H1 (cell line): ENCODE measurements at regions not wholly inside any gene's neighbourhood (a gene's known extent, or its start where the extent isn't known, plus 50 kb on each side); places are given as distances from the start of the nearest gene placed in this dataset.

Experiments
- CTCF ChIA-PET: fragments of 300-600 bp; sonication (Branson Sonifier 250); formaldehyde crosslinking; loops from one replicate; lab custom pipeline; 2021; ENCODE audit not compliant: partially characterized antibody; lab: Charles Lee
- POLR2A ChIA-PET: fragments of 300-600 bp; sonication (Branson Sonifier 250); formaldehyde crosslinking; loops from one replicate; lab custom pipeline; 2021; ENCODE audit warnings: inconsistent platforms; ENCODE audit not compliant: partially characterized antibody; lab: Charles Lee
- DNase-seq, 2 experiments: peaks; one replicate each; pipeline versions ENCODE4 v3.0.0 to v3.0.0-alpha.2; 2010 to 2022; ENCODE audit warnings: low spot score in 2 of 2, low read depth in 1 of 2, mixed read lengths in 1 of 2
- FAIRE-seq: peaks from 2 replicates; lab custom pipeline; 2011; peaks lifted over from hg19 to GRCh38; lab: Jason Lieb, UNC
- H2AFZ ChIP-seq: 2 replicates; pipeline ENCODE4 v1.8.1; 2012; ENCODE audit warnings: low read length, inconsistent platforms
- H2AK5ac ChIP-seq: 2 replicates; pipeline ENCODE4 v1.6.1; 2013; ENCODE audit warnings: low read depth, low read length
- H2BK120ac ChIP-seq: replicated peaks from 2 replicates; pipeline ENCODE3; 2013; ENCODE audit warnings: low read depth, low read length, inconsistent platforms
- H2BK12ac ChIP-seq: 2 replicates; pipeline ENCODE4 v1.6.1; 2013; ENCODE audit warnings: low read depth, low read length
- H2BK15ac ChIP-seq: 2 replicates; pipeline ENCODE4 v1.6.1; 2013; ENCODE audit warnings: low read length
- H2BK20ac ChIP-seq: 2 replicates; pipeline ENCODE4 v1.6.1; 2013; ENCODE audit warnings: low read length
- H2BK5ac ChIP-seq: 2 replicates; pipeline ENCODE4 v1.6.1; 2013; ENCODE audit warnings: low read depth, low read length
- H3K14ac ChIP-seq: 2 replicates; pipeline ENCODE4 v1.6.1; 2013; ENCODE audit warnings: inconsistent platforms; ENCODE audit not compliant: insufficient read length
- H3K18ac ChIP-seq: 2 replicates; pipeline ENCODE4 v1.6.1; 2013; ENCODE audit warnings: low read length; ENCODE audit errors: extremely low read depth
- H3K23ac ChIP-seq: 2 replicates; pipeline ENCODE4 v1.6.1; 2013; ENCODE audit warnings: inconsistent platforms; ENCODE audit not compliant: insufficient read length
- H3K23me2 ChIP-seq: 2 replicates; pipeline ENCODE4 v1.6.1; 2013; ENCODE audit warnings: low read depth, low read length
- H3K27ac ChIP-seq: 2 replicates; pipeline ENCODE4 v1.6.1; 2011; ENCODE audit warnings: low read depth, low read length, inconsistent platforms
- H3K27me3 ChIP-seq, 4 experiments: replicated peaks in 1 of 4; 1 replicate in 1 of 4; 2 replicates in 3 of 4; pipeline versions ENCODE4 v1.6.1 to v1.8.1; 2011 to 2013; ENCODE audit warnings: low read length in 3 of 4, mild to moderate bottlenecking in 3 of 4, inconsistent platforms in 2 of 4, mixed read lengths in 2 of 4, moderate library complexity in 1 of 4; ENCODE audit not compliant: control insufficient read depth in 3 of 4, insufficient read depth in 3 of 4; ENCODE audit errors: extremely low read depth in 1 of 4
- H3K36me3 ChIP-seq, 4 experiments: 2 replicates each; pipeline versions ENCODE4 v1.6.1 to v1.8.1; 2011 to 2013; ENCODE audit warnings: mild to moderate bottlenecking in 4 of 4, low read length in 3 of 4, moderate library complexity in 2 of 4, control low read depth in 1 of 4, inconsistent platforms in 1 of 4; ENCODE audit not compliant: insufficient read depth in 4 of 4, control insufficient read depth in 2 of 4
- H3K4ac ChIP-seq: replicated peaks from 2 replicates; pipeline ENCODE3; 2013; ENCODE audit warnings: low read length, low read depth, mixed read lengths, inconsistent platforms; ENCODE audit not compliant: insufficient read length
- H3K4me1 ChIP-seq, 4 experiments: replicated peaks in 1 of 4; 1 replicate in 1 of 4; 2 replicates in 3 of 4; pipeline versions ENCODE4 v1.6.1 to v1.8.1; 2011 to 2013; ENCODE audit warnings: low read length in 3 of 4, inconsistent platforms in 2 of 4, mixed read lengths in 1 of 4; ENCODE audit not compliant: insufficient read depth in 4 of 4, control insufficient read depth in 3 of 4
- H3K4me2 ChIP-seq, 2 experiments: 2 replicates each; pipeline versions ENCODE4 v1.6.1 to v1.8.1; 2011 to 2013; ENCODE audit warnings: low read depth in 2 of 2, low read length in 2 of 2, control low read depth in 1 of 2, inconsistent platforms in 1 of 2, mild to moderate bottlenecking in 1 of 2; ENCODE audit not compliant: insufficient read depth in 1 of 2
- H3K4me3 ChIP-seq, 4 experiments: fragments of 200-600, 300-600 bp in 1 of 4; sonication (generic), shearing (Covaris generic), sonication (Bioruptor Twin) in 1 of 4; 2 replicates each; pipeline versions ENCODE4 v1.5.1 to v1.8.1; 2011 to 2016; ENCODE audit warnings: low read length in 4 of 4, low read depth in 3 of 4, control low read depth in 2 of 4, inconsistent platforms in 2 of 4, mild to moderate bottlenecking in 2 of 4, mixed read lengths in 1 of 4, moderate library complexity in 1 of 4; ENCODE audit not compliant: insufficient read depth in 2 of 4; ENCODE audit errors: extremely low read depth in 1 of 4
- H3K56ac ChIP-seq: replicated peaks from 2 replicates; pipeline ENCODE3; 2013; ENCODE audit warnings: low read depth, mild to moderate bottlenecking, mixed read lengths, low read length, inconsistent platforms; ENCODE audit not compliant: insufficient read length
- H3K79me1 ChIP-seq: 2 replicates; pipeline ENCODE4 v1.6.1; 2013; ENCODE audit warnings: low read depth, low read length, control low read depth
- H3K79me2 ChIP-seq, 2 experiments: 2 replicates each; pipeline versions ENCODE4 v1.6.1 to v1.8.1; 2012 to 2013; ENCODE audit warnings: low read length in 2 of 2, mild to moderate bottlenecking in 2 of 2, inconsistent platforms in 1 of 2; ENCODE audit not compliant: insufficient read depth in 2 of 2, control insufficient read depth in 1 of 2
- H3K9ac ChIP-seq, 4 experiments: replicated peaks in 1 of 4; 1 replicate in 1 of 4; 2 replicates in 3 of 4; pipeline versions ENCODE4 v1.6.1 to v1.8.1; 2011 to 2013; ENCODE audit warnings: low read depth in 3 of 4, low read length in 3 of 4, control low read depth in 2 of 4, mild to moderate bottlenecking in 2 of 4, moderate library complexity in 2 of 4, inconsistent platforms in 1 of 4; ENCODE audit errors: extremely low read depth in 1 of 4
- H3K9me3 ChIP-seq, 2 experiments: 2 replicates each; pipeline versions ENCODE4 v1.6.1 to v1.8.1; 2012 to 2013; ENCODE audit warnings: mild to moderate bottlenecking in 2 of 2, moderate library complexity in 2 of 2, control low read depth in 1 of 2, inconsistent platforms in 1 of 2, low read depth in 1 of 2, low read length in 1 of 2, mixed read lengths in 1 of 2; ENCODE audit not compliant: insufficient read depth in 2 of 2
- H4K20me1 ChIP-seq, 2 experiments: replicated peaks in 1 of 2; 2 replicates each; pipeline versions ENCODE3 to v1.8.1; 2011 to 2013; ENCODE audit warnings: inconsistent platforms in 2 of 2, low read length in 2 of 2, mild to moderate bottlenecking in 1 of 2; ENCODE audit not compliant: insufficient read depth in 2 of 2, control insufficient read depth in 1 of 2
- H4K5ac ChIP-seq: 2 replicates; pipeline ENCODE4 v1.6.1; 2013; ENCODE audit warnings: low read length, low read depth, mixed read lengths, inconsistent platforms; ENCODE audit not compliant: insufficient read length
- H4K8ac ChIP-seq: 2 replicates; pipeline ENCODE4 v1.8.0; 2013; ENCODE audit warnings: mild to moderate bottlenecking, moderate library complexity, low read length, inconsistent platforms; ENCODE audit not compliant: insufficient read depth; ENCODE audit errors: extremely low read depth
- H4K91ac ChIP-seq: replicated peaks from 2 replicates; pipeline ENCODE3; 2013; ENCODE audit warnings: low read length, mixed read lengths, inconsistent platforms; ENCODE audit not compliant: insufficient read length
- BACH1 ChIP-seq: IDR thresholded peaks from 2 replicates; pipeline ENCODE4 v1.6.1; 2012; ENCODE audit warnings: low read length, improper control_type of control experiment
- FOSL1 ChIP-seq: IDR thresholded peaks from 2 replicates; pipeline ENCODE4 v1.6.1; 2011; ENCODE audit warnings: mild to moderate bottlenecking, low read depth, low read length, moderate library complexity; ENCODE audit not compliant: insufficient read depth
- GTF2F1 ChIP-seq: IDR thresholded peaks from 2 replicates; pipeline ENCODE4 v1.6.1; 2012; ENCODE audit warnings: low read depth, low read length, improper control_type of control experiment, borderline replicate concordance
- HDAC2 ChIP-seq, 2 experiments: fragments of 300-600 bp in 1 of 2; sonication (generic) in 1 of 2; IDR thresholded peaks; 2 replicates each; pipeline ENCODE4 v1.6.1; 2011 to 2012; ENCODE audit warnings: low read depth in 2 of 2, low read length in 2 of 2, mild to moderate bottlenecking in 2 of 2, moderate library complexity in 2 of 2, borderline replicate concordance in 1 of 2, inconsistent platforms in 1 of 2
- JUN ChIP-seq: IDR thresholded peaks from 2 replicates; pipeline ENCODE4 v1.6.1; 2011; ENCODE audit warnings: low read depth, mild to moderate bottlenecking, improper control_type of control experiment, low read length
- JUND ChIP-seq: IDR thresholded peaks from 2 replicates; pipeline ENCODE4 v1.6.1; 2011; ENCODE audit warnings: mild to moderate bottlenecking, improper control_type of control experiment, low read length
- RFX5 ChIP-seq: IDR thresholded peaks from 2 replicates; pipeline ENCODE4 v1.6.1; 2011; ENCODE audit warnings: low read depth, low read length, improper control_type of control experiment, borderline replicate concordance
- SIX5 ChIP-seq: IDR thresholded peaks from 2 replicates; pipeline ENCODE4 v1.6.1; 2011; ENCODE audit warnings: mild to moderate bottlenecking, low read depth, low read length
- TAF7 ChIP-seq: optimal IDR thresholded peaks from 2 replicates; pipeline ENCODE3; 2011; ENCODE audit warnings: low read depth, mild to moderate bottlenecking, inconsistent platforms, low read length, moderate library complexity, borderline replicate concordance
- TEAD4 ChIP-seq: IDR thresholded peaks from 2 replicates; pipeline ENCODE4 v1.6.1; 2012; ENCODE audit warnings: low read depth, low read length, inconsistent platforms, mixed read lengths
- WGBS, 2 experiments: shearing (Covaris generic) in 1 of 2; methylation state at CpG; one replicate each; pipeline versions ENCODE4 v1.1.6 to v1.1.7; 2013 to 2015; ENCODE audit warnings: low lambda C conversion rate in 2 of 2, mixed read lengths in 2 of 2, inconsistent platforms in 1 of 2, low coverage in 1 of 2, missing lambda C conversion rate in 1 of 2; ENCODE audit not compliant: insufficient replicate concordance in 2 of 2, insufficient coverage in 1 of 2, insufficient read length in 1 of 2; ENCODE audit errors: extremely low coverage in 1 of 2, missing lambda C conversion rate in 1 of 2; 5-methylcytosine and 5-hydroxymethylcytosine counted together
- TF ChIP-seq, protein P1 (sequence below): IDR thresholded peaks from 2 replicates; pipeline ENCODE4 v1.6.1; 2011; ENCODE audit warnings: low read depth, mild to moderate bottlenecking, low read length; ENCODE audit not compliant: insufficient read depth
- TF ChIP-seq, protein P2 (sequence below): IDR thresholded peaks from 2 replicates; pipeline ENCODE4 v1.6.1; 2012; ENCODE audit warnings: low read length, inconsistent platforms

DNA sequence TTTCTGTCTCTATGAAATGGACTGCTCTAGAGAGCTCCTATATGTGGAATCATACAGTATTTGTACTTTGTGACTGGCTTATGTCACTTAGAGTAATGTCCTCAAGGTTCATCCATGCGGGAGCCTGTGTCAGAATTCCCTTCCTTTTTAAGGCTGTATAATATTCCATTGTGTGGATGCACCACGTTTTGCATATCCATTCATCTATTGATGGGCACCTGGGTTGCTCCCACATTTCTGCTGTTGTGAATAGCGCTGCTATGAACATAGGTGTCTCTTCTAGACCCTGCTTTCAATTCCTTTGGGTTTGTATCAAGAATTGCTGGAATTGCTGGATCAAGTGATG, 155.4 kb downstream of the BMP7 start:
- Histone ChIP-seq H2BK5ac (no peak overlapping the region), H2AFZ (no peak overlapping the region), H2BK15ac (no peak overlapping the region), H2BK20ac (no peak overlapping the region), H4K91ac (no peak overlapping the region), H2AK5ac (no peak overlapping the region), H3K4me1 (peaks cover 0 to 2% (median 0%) of the 10 kb centered on the region in 4 experiments; a peak in 2 of 7 replicates), H3K23me2 (no peaks in the 10 kb centered on the region), H4K5ac (no peak overlapping the region), H3K79me2 (no peaks in the 10 kb centered on the region), H2BK120ac (no peak overlapping the region), H3K79me1 (no peaks in the 10 kb centered on the region), H3K4me2 (no peak overlapping the region), H4K20me1 (no peaks in the 10 kb centered on the region), H3K9me3 (no peaks in the 10 kb centered on the region), H3K14ac (no peak overlapping the region), H3K4me3 (no peak overlapping the region), H3K18ac (no peak overlapping the region), H3K4ac (no peak overlapping the region), H3K27me3 (no peaks in the 10 kb centered on the region), H3K36me3 (no peaks in the 10 kb centered on the region), H3K23ac (no peak overlapping the region), H2BK12ac (no peak overlapping the region), H4K8ac (no peak overlapping the region), H3K56ac (no peak overlapping the region), H3K9ac (no peak overlapping the region), H3K27ac (no peak overlapping the region)
- ChIA-PET CTCF (interaction anchor here (3.6 kb wide), 1 partner anchor 219 kb away, joined by 16 read pairs; the partner anchor contains the start of gene SPO11), POLR2A (no interaction called here)
- no peak for TF ChIP-seq JUND
- no peak for TF ChIP-seq TEAD4
- TF ChIP-seq RFX5, result no peak
- TF ChIP-seq, protein P1, sequence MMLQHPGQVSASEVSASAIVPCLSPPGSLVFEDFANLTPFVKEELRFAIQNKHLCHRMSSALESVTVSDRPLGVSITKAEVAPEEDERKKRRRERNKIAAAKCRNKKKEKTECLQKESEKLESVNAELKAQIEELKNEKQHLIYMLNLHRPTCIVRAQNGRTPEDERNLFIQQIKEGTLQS, result no peak
- no peak for TF ChIP-seq SIX5
- no peak for TF ChIP-seq JUN
- TF ChIP-seq GTF2F1, result no peak
- TF ChIP-seq TAF7, result no peak
- no peak for TF ChIP-seq FOSL1
- TF ChIP-seq BACH1, result no peak
- TF ChIP-seq, protein P2, sequence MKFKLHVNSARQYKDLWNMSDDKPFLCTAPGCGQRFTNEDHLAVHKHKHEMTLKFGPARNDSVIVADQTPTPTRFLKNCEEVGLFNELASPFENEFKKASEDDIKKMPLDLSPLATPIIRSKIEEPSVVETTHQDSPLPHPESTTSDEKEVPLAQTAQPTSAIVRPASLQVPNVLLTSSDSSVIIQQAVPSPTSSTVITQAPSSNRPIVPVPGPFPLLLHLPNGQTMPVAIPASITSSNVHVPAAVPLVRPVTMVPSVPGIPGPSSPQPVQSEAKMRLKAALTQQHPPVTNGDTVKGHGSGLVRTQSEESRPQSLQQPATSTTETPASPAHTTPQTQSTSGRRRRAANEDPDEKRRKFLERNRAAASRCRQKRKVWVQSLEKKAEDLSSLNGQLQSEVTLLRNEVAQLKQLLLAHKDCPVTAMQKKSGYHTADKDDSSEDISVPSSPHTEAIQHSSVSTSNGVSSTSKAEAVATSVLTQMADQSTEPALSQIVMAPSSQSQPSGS, result no peak
- TF ChIP-seq HDAC2 (IDR thresholded peaks at IDR 0.05; ENCODE audit: borderline replicate concordance in 1 of 2, low read depth in 2 of 2, low read length in 2 of 2), result no peak
- WGBS, 2 experiments, result 93% methylated on average over 3 of the region's 3 CpGs; no CpG with 5 or more reads in 1 of the 2 experiments
- DNase-seq (no peak), FAIRE-seq (no peak)
